MM.1S (cell line): ENCODE measurements at regions not wholly inside any gene's neighbourhood (a gene's known extent, or its start where the extent isn't known, plus 50 kb on each side); places are given as distances from the start of the nearest gene placed in this dataset.

Experiments used
- EZH2 ChIP-seq: fragments of 300-600 bp; sonication (generic); optimal IDR thresholded peaks from 2 replicates; pipeline ENCODE3; 2017; ENCODE audit warnings: low read depth, mild to moderate bottlenecking, antibody characterized with exemption, low read length, mixed read lengths
- EZH2phosphoT487 ChIP-seq: fragments of 300-600 bp; sonication (generic); IDR thresholded peaks from 2 replicates; pipeline ENCODE4 v1.6.1; 2018; ENCODE audit warnings: antibody characterized with exemption, low read length
- TF ChIP-seq, protein P1 (sequence below): fragments of 300-600 bp; sonication (generic); IDR thresholded peaks from 2 replicates; pipeline ENCODE4 v1.5.1; 2016; ENCODE audit warnings: antibody characterized with exemption, low read length, mixed read lengths

DNA sequence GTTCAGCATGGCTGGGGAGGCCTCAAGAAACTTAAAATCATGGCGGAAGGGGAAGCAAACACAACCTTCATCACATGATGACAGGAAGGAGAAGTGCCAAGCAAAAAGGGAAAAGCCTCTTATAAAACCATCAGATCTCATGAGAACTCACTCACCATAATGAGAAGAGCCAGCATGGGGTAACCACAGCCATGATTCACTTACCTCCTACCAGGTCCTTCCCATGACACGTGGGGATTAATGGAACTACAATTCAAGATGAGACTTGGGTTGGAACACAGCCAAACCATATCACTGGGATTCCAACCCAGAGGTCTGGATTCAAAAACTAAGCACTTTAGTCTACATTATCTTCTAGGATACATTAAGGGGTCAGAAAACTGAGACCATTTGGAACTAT, 609.6 kb upstream of the SPANXN1 start:
- TF ChIP-seq, protein P1, sequence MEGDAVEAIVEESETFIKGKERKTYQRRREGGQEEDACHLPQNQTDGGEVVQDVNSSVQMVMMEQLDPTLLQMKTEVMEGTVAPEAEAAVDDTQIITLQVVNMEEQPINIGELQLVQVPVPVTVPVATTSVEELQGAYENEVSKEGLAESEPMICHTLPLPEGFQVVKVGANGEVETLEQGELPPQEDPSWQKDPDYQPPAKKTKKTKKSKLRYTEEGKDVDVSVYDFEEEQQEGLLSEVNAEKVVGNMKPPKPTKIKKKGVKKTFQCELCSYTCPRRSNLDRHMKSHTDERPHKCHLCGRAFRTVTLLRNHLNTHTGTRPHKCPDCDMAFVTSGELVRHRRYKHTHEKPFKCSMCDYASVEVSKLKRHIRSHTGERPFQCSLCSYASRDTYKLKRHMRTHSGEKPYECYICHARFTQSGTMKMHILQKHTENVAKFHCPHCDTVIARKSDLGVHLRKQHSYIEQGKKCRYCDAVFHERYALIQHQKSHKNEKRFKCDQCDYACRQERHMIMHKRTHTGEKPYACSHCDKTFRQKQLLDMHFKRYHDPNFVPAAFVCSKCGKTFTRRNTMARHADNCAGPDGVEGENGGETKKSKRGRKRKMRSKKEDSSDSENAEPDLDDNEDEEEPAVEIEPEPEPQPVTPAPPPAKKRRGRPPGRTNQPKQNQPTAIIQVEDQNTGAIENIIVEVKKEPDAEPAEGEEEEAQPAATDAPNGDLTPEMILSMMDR, result no peak
- TF ChIP-seq EZH2 (no peak), EZH2phosphoT487 (no peak)
